GM19467 (cell line): ENCODE measurements at regions not wholly inside any gene's neighbourhood (a gene's known extent, or its start where the extent isn't known, plus 50 kb on each side); places are given as distances from the start of the nearest gene placed in this dataset.
A peak's percentile ranks its signal among the peaks of the same experiment; 100 is the strongest.

Experiments
- ATAC-seq: cut with Tn5 transposase; IDR thresholded peaks from one replicate; pipeline ENCODE4 v1.9.1; 2021; ENCODE audit warnings: mild to moderate bottlenecking, moderate library complexity; ENCODE audit not compliant: unreplicated experiment

- ATAC-seq: peak; percentile 78
These were observed 230.2 kb downstream of the TDRD3 start for GRCh38 chr13:60627071-60627686.
